ENCODE measurements at regions not wholly inside any gene's neighbourhood (a gene's known extent, or its start where the extent isn't known, plus 50 kb on each side); places are given as distances from the start of the nearest gene placed in this dataset.

GRCh38 chr6:139690007-139690406 is 315.6 kb upstream of the CITED2 start:
- TF ChIP-seq CTCF (conservative IDR thresholded peaks at IDR 0.05; ENCODE audit: low read depth, low read length) (no peak), EZH2 (IDR thresholded peaks at IDR 0.05; ENCODE audit: borderline replicate concordance, low read depth, low read length, poor library complexity, severe bottlenecking) (no peak)

All from A673 (cell line).